ENCODE measurements at regions not wholly inside any gene's neighbourhood (a gene's known extent, or its start where the extent isn't known, plus 50 kb on each side); places are given as distances from the start of the nearest gene placed in this dataset.
"Not testable (repeated sequence)": the region's sequence is repeated elsewhere in the genome, so short reads cannot be mapped to it uniquely, and the experiment has no call there.

DNA sequence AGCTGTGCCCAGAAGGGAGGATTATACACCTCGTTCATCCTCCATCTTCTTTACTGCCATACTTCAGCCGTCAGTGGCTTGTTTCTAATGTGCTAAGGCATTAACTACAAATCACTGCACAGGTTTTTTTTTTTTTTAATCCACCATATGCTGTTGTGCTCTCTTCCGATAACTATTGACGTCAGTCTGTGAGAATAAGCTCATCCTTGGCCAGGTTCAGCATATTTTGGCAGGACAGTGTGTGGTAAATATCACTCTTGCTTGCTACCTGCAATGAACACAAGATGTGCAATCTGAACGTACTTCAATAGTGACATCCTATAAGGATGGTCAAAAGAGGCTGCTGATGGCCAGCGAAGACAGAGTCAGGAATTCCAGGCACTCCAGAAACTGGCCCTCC is 2030.7 kb upstream of the PCDH20 start:
- H3K27me3 Mint-ChIP-seq (ENCODE audit: low read depth) = no peaks in the 10 kb centered on the region; the same call in 1 of the 2 replicates
- TF ChIP-seq NR1H2 (CRISPR knock-in tag; IDR thresholded peaks at IDR 0.05) (no peak), TEAD1 (CRISPR knock-in tag; IDR thresholded peaks at IDR 0.05) (no peak)
- ATAC-seq = no peak
- ChIA-PET CTCF (no interaction called here), POLR2A (no interaction called here)
- no peak overlapping the region for H3K27ac Mint-ChIP-seq
- H3K9me3 Mint-ChIP-seq = peaks cover 31% of the 10 kb centered on the region
- H3K4me1 Mint-ChIP-seq = no peaks in the 10 kb centered on the region
- DNase-seq (ENCODE audit: low spot score) = no peak
- H3K4me3 Mint-ChIP-seq = no peak overlapping the region
- H3K36me3 Mint-ChIP-seq = no peaks in the 10 kb centered on the region

DNA sequence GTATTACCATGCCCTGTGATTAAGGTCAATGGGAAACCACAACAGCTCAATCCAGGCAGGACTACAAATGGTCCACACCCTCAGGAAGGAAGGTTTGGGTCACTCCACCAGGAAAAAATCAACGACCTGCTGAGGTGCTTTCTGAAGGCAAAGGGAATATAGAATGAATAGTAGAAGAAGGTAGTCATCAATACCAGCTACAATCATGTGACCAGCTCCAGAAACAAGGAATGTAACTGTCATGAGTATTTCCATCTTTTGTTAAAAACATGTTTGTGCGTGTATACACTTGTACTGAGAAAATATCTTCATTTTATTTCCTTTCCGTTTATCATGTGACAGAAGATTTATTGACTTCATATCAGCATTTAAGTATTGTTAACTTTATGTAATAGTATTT is 2028.6 kb upstream of the PCDH20 start:
- H3K27me3 Mint-ChIP-seq (ENCODE audit: low read depth); ATAC-seq; CTCF ChIA-PET: not testable (repeated sequence)

DNA sequence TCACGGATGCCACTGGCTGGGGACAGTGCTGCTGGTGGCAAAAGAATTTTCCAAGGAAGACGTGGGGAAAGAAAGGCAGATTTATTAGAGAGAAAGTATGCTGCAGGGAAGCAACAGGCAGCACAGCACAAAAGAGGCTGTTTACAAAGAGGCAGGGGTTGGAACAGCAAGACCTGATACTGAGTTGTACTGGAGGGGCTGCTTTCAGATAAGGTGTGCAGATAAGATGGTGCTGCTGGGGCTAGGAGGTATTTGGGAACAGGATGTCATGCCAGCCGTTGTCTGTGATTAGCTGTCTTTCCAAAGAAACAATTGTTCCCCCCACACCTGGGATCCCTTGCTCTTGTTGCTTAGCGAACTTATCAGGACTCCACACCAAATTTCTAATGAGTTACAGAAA is 2023.3 kb upstream of the PCDH20 start:
- Mint-ChIP-seq H3K9me3 (peaks cover 20% of the 10 kb centered on the region), H3K27me3 (ENCODE audit: low read depth) (no peaks in the 10 kb centered on the region; the same call in 1 of the 2 replicates), H3K4me1 (peaks cover 3% of the 10 kb centered on the region), H3K27ac (no peak overlapping the region), H3K36me3 (no peaks in the 10 kb centered on the region), H3K4me3 (no peak overlapping the region)
- CTCF ChIA-PET = no interaction called here
- POLR2A ChIA-PET = no interaction called here
- no peak; the same call in 1 of the 2 replicates for ATAC-seq
- no peak for DNase-seq (ENCODE audit: low spot score)
- TF ChIP-seq, protein P1, sequence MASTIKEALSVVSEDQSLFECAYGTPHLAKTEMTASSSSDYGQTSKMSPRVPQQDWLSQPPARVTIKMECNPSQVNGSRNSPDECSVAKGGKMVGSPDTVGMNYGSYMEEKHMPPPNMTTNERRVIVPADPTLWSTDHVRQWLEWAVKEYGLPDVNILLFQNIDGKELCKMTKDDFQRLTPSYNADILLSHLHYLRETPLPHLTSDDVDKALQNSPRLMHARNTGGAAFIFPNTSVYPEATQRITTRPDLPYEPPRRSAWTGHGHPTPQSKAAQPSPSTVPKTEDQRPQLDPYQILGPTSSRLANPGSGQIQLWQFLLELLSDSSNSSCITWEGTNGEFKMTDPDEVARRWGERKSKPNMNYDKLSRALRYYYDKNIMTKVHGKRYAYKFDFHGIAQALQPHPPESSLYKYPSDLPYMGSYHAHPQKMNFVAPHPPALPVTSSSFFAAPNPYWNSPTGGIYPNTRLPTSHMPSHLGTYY (CRISPR knock-in tag; IDR thresholded peaks at IDR 0.05) = no peak
- TF ChIP-seq JAZF1 (CRISPR knock-in tag; IDR thresholded peaks at IDR 0.05) = no peak
- TF ChIP-seq, protein P2, sequence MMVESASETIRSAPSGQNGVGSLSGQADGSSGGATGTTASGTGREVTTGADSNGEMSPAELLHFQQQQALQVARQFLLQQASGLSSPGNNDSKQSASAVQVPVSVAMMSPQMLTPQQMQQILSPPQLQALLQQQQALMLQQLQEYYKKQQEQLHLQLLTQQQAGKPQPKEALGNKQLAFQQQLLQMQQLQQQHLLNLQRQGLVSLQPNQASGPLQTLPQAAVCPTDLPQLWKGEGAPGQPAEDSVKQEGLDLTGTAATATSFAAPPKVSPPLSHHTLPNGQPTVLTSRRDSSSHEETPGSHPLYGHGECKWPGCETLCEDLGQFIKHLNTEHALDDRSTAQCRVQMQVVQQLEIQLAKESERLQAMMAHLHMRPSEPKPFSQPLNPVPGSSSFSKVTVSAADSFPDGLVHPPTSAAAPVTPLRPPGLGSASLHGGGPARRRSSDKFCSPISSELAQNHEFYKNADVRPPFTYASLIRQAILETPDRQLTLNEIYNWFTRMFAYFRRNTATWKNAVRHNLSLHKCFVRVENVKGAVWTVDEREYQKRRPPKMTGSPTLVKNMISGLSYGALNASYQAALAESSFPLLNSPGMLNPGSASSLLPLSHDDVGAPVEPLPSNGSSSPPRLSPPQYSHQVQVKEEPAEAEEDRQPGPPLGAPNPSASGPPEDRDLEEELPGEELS (CRISPR knock-in tag; IDR thresholded peaks at IDR 0.05) = no peak
- TF ChIP-seq, protein P3, sequence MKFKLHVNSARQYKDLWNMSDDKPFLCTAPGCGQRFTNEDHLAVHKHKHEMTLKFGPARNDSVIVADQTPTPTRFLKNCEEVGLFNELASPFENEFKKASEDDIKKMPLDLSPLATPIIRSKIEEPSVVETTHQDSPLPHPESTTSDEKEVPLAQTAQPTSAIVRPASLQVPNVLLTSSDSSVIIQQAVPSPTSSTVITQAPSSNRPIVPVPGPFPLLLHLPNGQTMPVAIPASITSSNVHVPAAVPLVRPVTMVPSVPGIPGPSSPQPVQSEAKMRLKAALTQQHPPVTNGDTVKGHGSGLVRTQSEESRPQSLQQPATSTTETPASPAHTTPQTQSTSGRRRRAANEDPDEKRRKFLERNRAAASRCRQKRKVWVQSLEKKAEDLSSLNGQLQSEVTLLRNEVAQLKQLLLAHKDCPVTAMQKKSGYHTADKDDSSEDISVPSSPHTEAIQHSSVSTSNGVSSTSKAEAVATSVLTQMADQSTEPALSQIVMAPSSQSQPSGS (CRISPR knock-in tag; IDR thresholded peaks at IDR 0.05; ENCODE audit: borderline replicate concordance, low read depth) = no peak
- TF ChIP-seq MXD4 (CRISPR knock-in tag; IDR thresholded peaks at IDR 0.05; ENCODE audit: borderline replicate concordance) = no peak
- TF ChIP-seq, protein P4, sequence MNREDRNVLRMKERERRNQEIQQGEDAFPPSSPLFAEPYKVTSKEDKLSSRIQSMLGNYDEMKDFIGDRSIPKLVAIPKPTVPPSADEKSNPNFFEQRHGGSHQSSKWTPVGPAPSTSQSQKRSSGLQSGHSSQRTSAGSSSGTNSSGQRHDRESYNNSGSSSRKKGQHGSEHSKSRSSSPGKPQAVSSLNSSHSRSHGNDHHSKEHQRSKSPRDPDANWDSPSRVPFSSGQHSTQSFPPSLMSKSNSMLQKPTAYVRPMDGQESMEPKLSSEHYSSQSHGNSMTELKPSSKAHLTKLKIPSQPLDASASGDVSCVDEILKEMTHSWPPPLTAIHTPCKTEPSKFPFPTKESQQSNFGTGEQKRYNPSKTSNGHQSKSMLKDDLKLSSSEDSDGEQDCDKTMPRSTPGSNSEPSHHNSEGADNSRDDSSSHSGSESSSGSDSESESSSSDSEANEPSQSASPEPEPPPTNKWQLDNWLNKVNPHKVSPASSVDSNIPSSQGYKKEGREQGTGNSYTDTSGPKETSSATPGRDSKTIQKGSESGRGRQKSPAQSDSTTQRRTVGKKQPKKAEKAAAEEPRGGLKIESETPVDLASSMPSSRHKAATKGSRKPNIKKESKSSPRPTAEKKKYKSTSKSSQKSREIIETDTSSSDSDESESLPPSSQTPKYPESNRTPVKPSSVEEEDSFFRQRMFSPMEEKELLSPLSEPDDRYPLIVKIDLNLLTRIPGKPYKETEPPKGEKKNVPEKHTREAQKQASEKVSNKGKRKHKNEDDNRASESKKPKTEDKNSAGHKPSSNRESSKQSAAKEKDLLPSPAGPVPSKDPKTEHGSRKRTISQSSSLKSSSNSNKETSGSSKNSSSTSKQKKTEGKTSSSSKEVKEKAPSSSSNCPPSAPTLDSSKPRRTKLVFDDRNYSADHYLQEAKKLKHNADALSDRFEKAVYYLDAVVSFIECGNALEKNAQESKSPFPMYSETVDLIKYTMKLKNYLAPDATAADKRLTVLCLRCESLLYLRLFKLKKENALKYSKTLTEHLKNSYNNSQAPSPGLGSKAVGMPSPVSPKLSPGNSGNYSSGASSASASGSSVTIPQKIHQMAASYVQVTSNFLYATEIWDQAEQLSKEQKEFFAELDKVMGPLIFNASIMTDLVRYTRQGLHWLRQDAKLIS (CRISPR knock-in tag; IDR thresholded peaks at IDR 0.05; ENCODE audit: borderline replicate concordance) = no peak
- TF ChIP-seq NFATC4 (CRISPR knock-in tag; IDR thresholded peaks at IDR 0.05) = no peak
- TF ChIP-seq, protein P5, sequence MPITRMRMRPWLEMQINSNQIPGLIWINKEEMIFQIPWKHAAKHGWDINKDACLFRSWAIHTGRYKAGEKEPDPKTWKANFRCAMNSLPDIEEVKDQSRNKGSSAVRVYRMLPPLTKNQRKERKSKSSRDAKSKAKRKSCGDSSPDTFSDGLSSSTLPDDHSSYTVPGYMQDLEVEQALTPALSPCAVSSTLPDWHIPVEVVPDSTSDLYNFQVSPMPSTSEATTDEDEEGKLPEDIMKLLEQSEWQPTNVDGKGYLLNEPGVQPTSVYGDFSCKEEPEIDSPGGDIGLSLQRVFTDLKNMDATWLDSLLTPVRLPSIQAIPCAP (CRISPR knock-in tag; IDR thresholded peaks at IDR 0.05) = no peak
- TF ChIP-seq, protein P6, sequence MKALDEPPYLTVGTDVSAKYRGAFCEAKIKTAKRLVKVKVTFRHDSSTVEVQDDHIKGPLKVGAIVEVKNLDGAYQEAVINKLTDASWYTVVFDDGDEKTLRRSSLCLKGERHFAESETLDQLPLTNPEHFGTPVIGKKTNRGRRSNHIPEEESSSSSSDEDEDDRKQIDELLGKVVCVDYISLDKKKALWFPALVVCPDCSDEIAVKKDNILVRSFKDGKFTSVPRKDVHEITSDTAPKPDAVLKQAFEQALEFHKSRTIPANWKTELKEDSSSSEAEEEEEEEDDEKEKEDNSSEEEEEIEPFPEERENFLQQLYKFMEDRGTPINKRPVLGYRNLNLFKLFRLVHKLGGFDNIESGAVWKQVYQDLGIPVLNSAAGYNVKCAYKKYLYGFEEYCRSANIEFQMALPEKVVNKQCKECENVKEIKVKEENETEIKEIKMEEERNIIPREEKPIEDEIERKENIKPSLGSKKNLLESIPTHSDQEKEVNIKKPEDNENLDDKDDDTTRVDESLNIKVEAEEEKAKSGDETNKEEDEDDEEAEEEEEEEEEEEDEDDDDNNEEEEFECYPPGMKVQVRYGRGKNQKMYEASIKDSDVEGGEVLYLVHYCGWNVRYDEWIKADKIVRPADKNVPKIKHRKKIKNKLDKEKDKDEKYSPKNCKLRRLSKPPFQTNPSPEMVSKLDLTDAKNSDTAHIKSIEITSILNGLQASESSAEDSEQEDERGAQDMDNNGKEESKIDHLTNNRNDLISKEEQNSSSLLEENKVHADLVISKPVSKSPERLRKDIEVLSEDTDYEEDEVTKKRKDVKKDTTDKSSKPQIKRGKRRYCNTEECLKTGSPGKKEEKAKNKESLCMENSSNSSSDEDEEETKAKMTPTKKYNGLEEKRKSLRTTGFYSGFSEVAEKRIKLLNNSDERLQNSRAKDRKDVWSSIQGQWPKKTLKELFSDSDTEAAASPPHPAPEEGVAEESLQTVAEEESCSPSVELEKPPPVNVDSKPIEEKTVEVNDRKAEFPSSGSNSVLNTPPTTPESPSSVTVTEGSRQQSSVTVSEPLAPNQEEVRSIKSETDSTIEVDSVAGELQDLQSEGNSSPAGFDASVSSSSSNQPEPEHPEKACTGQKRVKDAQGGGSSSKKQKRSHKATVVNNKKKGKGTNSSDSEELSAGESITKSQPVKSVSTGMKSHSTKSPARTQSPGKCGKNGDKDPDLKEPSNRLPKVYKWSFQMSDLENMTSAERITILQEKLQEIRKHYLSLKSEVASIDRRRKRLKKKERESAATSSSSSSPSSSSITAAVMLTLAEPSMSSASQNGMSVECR (CRISPR knock-in tag; IDR thresholded peaks at IDR 0.05; ENCODE audit: borderline replicate concordance) = no peak
- TF ChIP-seq, protein P7, sequence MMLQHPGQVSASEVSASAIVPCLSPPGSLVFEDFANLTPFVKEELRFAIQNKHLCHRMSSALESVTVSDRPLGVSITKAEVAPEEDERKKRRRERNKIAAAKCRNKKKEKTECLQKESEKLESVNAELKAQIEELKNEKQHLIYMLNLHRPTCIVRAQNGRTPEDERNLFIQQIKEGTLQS (CRISPR knock-in tag; conservative IDR thresholded peaks at IDR 0.05) = no peak
- TF ChIP-seq CREM (CRISPR knock-in tag; IDR thresholded peaks at IDR 0.05) = no peak
- no peak for TF ChIP-seq CBFB (CRISPR knock-in tag; IDR thresholded peaks at IDR 0.05; ENCODE audit: low read depth)
- TF ChIP-seq, protein P8, sequence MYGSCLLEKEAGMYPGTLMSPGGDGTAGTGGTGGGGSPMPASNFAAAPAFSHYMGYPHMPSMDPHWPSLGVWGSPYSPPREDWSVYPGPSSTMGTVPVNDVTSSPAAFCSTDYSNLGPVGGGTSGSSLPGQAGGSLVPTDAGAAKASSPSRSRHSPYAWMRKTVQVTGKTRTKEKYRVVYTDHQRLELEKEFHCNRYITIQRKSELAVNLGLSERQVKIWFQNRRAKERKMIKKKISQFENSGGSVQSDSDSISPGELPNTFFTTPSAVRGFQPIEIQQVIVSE (CRISPR knock-in tag; IDR thresholded peaks at IDR 0.05; ENCODE audit: borderline replicate concordance) = no peak
- TF ChIP-seq, protein P9, sequence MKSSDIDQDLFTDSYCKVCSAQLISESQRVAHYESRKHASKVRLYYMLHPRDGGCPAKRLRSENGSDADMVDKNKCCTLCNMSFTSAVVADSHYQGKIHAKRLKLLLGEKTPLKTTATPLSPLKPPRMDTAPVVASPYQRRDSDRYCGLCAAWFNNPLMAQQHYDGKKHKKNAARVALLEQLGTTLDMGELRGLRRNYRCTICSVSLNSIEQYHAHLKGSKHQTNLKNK (CRISPR knock-in tag; IDR thresholded peaks at IDR 0.05) = no peak

More for the DNA sequence above, 2028.6 kb upstream of the PCDH20 start:
- DNase-seq (ENCODE audit: low spot score); H3K27ac Mint-ChIP-seq; H3K4me3 Mint-ChIP-seq; H3K36me3 Mint-ChIP-seq; H3K4me1 Mint-ChIP-seq; POLR2A ChIA-PET: not testable (repeated sequence)
- H3K9me3 Mint-ChIP-seq = peaks cover 25% of the 10 kb centered on the region
